Neuronal stem cell (in vitro differentiated cells): ENCODE measurements at regions not wholly inside any gene's neighbourhood (a gene's known extent, or its start where the extent isn't known, plus 50 kb on each side); places are given as distances from the start of the nearest gene placed in this dataset.

Source experiments
- DNase-seq: peaks from one replicate; pipeline ENCODE4 v3.0.0-alpha.2; 2013; ENCODE audit warnings: low spot score
- H2AFZ ChIP-seq: one replicate; pipeline ENCODE4 v1.6.1; 2013; ENCODE audit warnings: mild to moderate bottlenecking, low read length, inconsistent platforms
- H2AK5ac ChIP-seq: 2 replicates; pipeline ENCODE4 v1.6.1; 2013; ENCODE audit warnings: low read depth, mild to moderate bottlenecking, inconsistent platforms, low read length, moderate library complexity, mixed read lengths
- H2BK120ac ChIP-seq: 2 replicates; pipeline ENCODE4 v1.6.1; 2013; ENCODE audit warnings: low read depth, mild to moderate bottlenecking, inconsistent platforms, low read length, moderate library complexity, mixed read lengths
- H2BK12ac ChIP-seq: one replicate; pipeline ENCODE4 v1.6.1; 2013; ENCODE audit warnings: low read length, inconsistent platforms
- H2BK15ac ChIP-seq: 2 replicates; pipeline ENCODE4 v1.6.1; 2013; ENCODE audit warnings: mild to moderate bottlenecking, low read length, inconsistent platforms, mixed read lengths
- H2BK5ac ChIP-seq: one replicate; pipeline ENCODE4 v1.6.1; 2013; ENCODE audit warnings: inconsistent platforms, mild to moderate bottlenecking, low read length, moderate library complexity
- H3K14ac ChIP-seq: one replicate; pipeline ENCODE4 v1.6.1; 2013; ENCODE audit warnings: low read length, inconsistent platforms
- H3K18ac ChIP-seq: 2 replicates; pipeline ENCODE4 v1.6.1; 2013; ENCODE audit warnings: low read length, inconsistent platforms
- H3K23ac ChIP-seq: 2 replicates; pipeline ENCODE4 v1.6.1; 2013; ENCODE audit warnings: low read depth, mild to moderate bottlenecking, mixed read lengths, low read length, inconsistent platforms; ENCODE audit not compliant: poor library complexity
- H3K27ac ChIP-seq: replicated peaks from 3 replicates; pipeline ENCODE4 v1.5.1; 2013; ENCODE audit warnings: low read length, inconsistent platforms
- H3K27me3 ChIP-seq, 3 experiments: 2 replicates each; pipeline ENCODE4 v1.6.1; 2013; ENCODE audit warnings: low read length in 3 of 3, mild to moderate bottlenecking in 2 of 3, inconsistent platforms in 1 of 3, low read depth in 1 of 3, mixed read lengths in 1 of 3, moderate library complexity in 1 of 3; ENCODE audit not compliant: control insufficient read depth in 3 of 3, insufficient read depth in 3 of 3
- H3K36me3 ChIP-seq, 2 donors: replicated peaks in 1 of 2; 2 replicates each; pipeline ENCODE4 v1.6.1; 2013; ENCODE audit warnings: low read length in 2 of 2; ENCODE audit not compliant: control insufficient read depth in 2 of 2, insufficient read depth in 2 of 2
- H3K4ac ChIP-seq: 2 replicates; pipeline ENCODE4 v1.6.1; 2013; ENCODE audit warnings: inconsistent platforms, mild to moderate bottlenecking, low read length, moderate library complexity
- H3K4me1 ChIP-seq, 2 donors: 1 replicate in 1 of 2; 2 replicates in 1 of 2; pipeline ENCODE4 v1.6.1; 2013; ENCODE audit warnings: low read length in 2 of 2, low read depth in 1 of 2; ENCODE audit not compliant: control insufficient read depth in 2 of 2, insufficient read depth in 1 of 2
- H3K4me2 ChIP-seq: one replicate; pipeline ENCODE4 v1.6.1; 2013; ENCODE audit warnings: mild to moderate bottlenecking, low read length, inconsistent platforms; ENCODE audit not compliant: insufficient read depth, poor library complexity, severe bottlenecking
- H3K4me3 ChIP-seq, 2 donors: 2 replicates each; pipeline ENCODE4 v1.5.1; 2013; ENCODE audit warnings: low read length in 2 of 2, mild to moderate bottlenecking in 2 of 2, inconsistent platforms in 1 of 2, moderate library complexity in 1 of 2
- H3K79me1 ChIP-seq: one replicate; pipeline ENCODE4 v1.6.1; 2013; ENCODE audit warnings: low read depth, mild to moderate bottlenecking, inconsistent platforms, low read length, moderate library complexity
- H3K9ac ChIP-seq: one replicate; pipeline ENCODE4 v1.6.1; 2013; ENCODE audit warnings: mild to moderate bottlenecking, low read depth, low read length, inconsistent platforms; ENCODE audit not compliant: poor library complexity
- H3K9me3 ChIP-seq, 2 donors: replicated peaks in 1 of 2; 2 replicates each; pipeline versions ENCODE3 to v1.6.1; 2013; ENCODE audit warnings: low read length in 2 of 2, mild to moderate bottlenecking in 2 of 2, inconsistent platforms in 1 of 2, low read depth in 1 of 2, mixed read lengths in 1 of 2, moderate library complexity in 1 of 2; ENCODE audit not compliant: control insufficient read depth in 2 of 2, insufficient read depth in 1 of 2
- H4K8ac ChIP-seq: one replicate; pipeline ENCODE4 v1.6.1; 2013; ENCODE audit warnings: low read depth, mild to moderate bottlenecking, inconsistent platforms, low read length, moderate library complexity
- H4K91ac ChIP-seq: one replicate; pipeline ENCODE4 v1.6.1; 2013; ENCODE audit warnings: low read length, low read depth, mild to moderate bottlenecking, inconsistent platforms; ENCODE audit not compliant: poor library complexity
- WGBS, 2 donors: extraction: QIAGEN DNeasy Blood & Tissue Kit; methylation state at CpG; one replicate each; pipeline ENCODE4 v1.1.7; 2013; ENCODE audit warnings: missing lambda C conversion rate in 2 of 2, mixed read lengths in 1 of 2; ENCODE audit not compliant: insufficient read length in 2 of 2, insufficient replicate concordance in 1 of 2; ENCODE audit errors: extremely low coverage in 2 of 2; 5-methylcytosine and 5-hydroxymethylcytosine counted together

DNA sequence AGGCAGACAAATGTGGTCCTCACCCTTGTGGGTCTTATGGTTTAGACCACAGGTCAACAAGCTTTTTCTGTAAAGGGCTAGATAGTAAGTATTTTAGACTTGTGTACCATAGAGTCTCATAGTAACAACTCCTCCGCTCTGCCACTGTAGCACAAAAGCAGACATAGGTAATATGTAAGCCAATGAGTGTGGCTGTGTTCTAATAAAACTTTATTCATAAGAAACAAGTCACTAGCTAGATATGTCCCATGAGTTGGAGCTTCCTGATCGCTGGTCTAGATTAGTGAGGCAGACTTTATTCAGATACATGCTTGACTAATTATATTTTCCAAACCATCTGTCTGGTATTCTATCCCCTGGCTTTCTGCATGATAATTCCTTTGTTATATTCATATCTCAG is 196.4 kb upstream of the TSHZ2 start:
- Histone ChIP-seq H2AFZ (no peak overlapping the region), H4K91ac (no peak overlapping the region), H3K18ac (no peak overlapping the region), H2AK5ac (no peak overlapping the region), H3K9me3 (no peaks in the 10 kb centered on the region), H3K9ac (no peak overlapping the region), H2BK12ac (no peak overlapping the region), H3K36me3 (no peaks in the 10 kb centered on the region), H3K4me2 (no peak overlapping the region), H3K79me1 (no peaks in the 10 kb centered on the region), H4K8ac (no peak overlapping the region), H2BK120ac (no peak overlapping the region), H2BK15ac (no peak overlapping the region), H2BK5ac (no peak overlapping the region), H3K23ac (no peak overlapping the region), H3K27ac (no peak overlapping the region), H3K27me3 (no peaks in the 10 kb centered on the region), H3K4me3 (no peak overlapping the region), H3K14ac (no peak overlapping the region), H3K4me1 (no peaks in the 10 kb centered on the region), H3K4ac (no peak overlapping the region)
- DNase-seq, result no peak
- no CpG with 5 or more reads among the region's 2 CpGs for WGBS, 2 donors

- Histone ChIP-seq H3K27ac (no peak overlapping the region), H2AK5ac (no peak overlapping the region), H3K79me1 (no peaks in the 10 kb centered on the region), H2BK12ac (no peak overlapping the region), H2AFZ (no peak overlapping the region), H3K4me2 (no peak overlapping the region), H2BK5ac (no peak overlapping the region), H3K23ac (no peak overlapping the region), H3K36me3 (no peaks in the 10 kb centered on the region), H2BK120ac (no peak overlapping the region), H2BK15ac (no peak overlapping the region), H3K9ac (no peak overlapping the region), H4K8ac (no peak overlapping the region), H3K4me1 (peaks cover 0 to 5% of the 10 kb centered on the region in 2 donors), H4K91ac (no peak overlapping the region), H3K14ac (no peak overlapping the region), H3K9me3 (peaks cover 0 to 3% of the 10 kb centered on the region in 2 donors), H3K27me3 (no peaks in the 10 kb centered on the region), H3K18ac (no peak overlapping the region), H3K4me3 (no peak overlapping the region), H3K4ac (no peak overlapping the region)
- DNase-seq, result no peak
- no CpG with 5 or more reads among the region's 6 CpGs for WGBS, 2 donors
These were observed 203.5 kb upstream of the TSHZ2 start for GRCh38 chr20:52768694-52769093.

DNA sequence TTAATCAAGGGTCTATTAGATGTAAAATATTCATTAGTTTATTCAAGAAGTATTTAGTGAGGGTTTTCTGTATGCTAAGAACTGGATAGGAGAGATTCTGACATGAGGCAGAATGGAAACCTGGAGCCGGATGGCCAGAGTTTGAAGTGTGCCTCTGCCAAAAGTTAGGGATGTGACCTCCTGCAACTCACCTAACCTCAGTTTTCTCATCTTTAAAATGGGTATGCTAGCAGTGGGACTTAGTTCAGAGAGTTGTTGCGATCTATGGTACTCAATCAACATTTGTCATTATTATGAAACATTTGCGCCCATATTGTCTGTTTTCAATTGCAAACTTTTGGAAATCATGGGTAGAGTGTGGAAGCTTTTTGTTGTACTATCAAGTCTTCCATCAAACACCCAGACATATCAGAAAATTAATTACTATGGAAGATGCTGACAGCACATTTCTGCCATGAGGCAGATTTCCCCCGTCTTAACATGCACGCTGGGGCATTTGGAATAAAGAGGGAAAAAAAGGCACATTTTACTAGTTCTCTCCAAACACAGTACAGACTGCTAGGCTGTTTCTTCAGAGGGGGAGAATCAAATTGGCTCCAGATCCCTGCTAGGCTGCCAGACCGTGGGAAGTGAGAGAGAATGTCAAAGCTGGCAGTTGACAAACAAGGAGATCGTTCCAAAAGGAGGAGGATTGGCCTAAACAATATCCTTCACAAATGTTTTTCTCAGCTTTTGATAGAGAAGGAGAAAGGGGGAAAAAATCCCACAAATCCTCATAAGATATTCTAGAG is 205.3 kb upstream of the TSHZ2 start:
- H3K27ac ChIP-seq, result no peak overlapping the region
- DNase-seq, result no peak
- H3K36me3 ChIP-seq, result no peaks in the 10 kb centered on the region
- H2AK5ac ChIP-seq, result no peak overlapping the region
- no peak overlapping the region for H4K91ac ChIP-seq
- no peak overlapping the region for H3K4me2 ChIP-seq
- H2BK5ac ChIP-seq, result no peak overlapping the region
- H2BK12ac ChIP-seq, result no peak overlapping the region
- no peaks in the 10 kb centered on the region for H3K27me3 ChIP-seq
- H3K14ac ChIP-seq, result no peak overlapping the region
- H3K9ac ChIP-seq, result no peak overlapping the region
- H2BK120ac ChIP-seq, result no peak overlapping the region
- H3K23ac ChIP-seq, result no peak overlapping the region
- no peak overlapping the region for H2AFZ ChIP-seq
- no peak overlapping the region for H3K4me3 ChIP-seq
- WGBS, 2 donors, result no CpG with 5 or more reads among the region's 7 CpGs
- H3K4me1 ChIP-seq, result peaks cover 0 to 5% of the 10 kb centered on the region in 2 donors
- H4K8ac ChIP-seq, result no peak overlapping the region
- H3K79me1 ChIP-seq, result no peaks in the 10 kb centered on the region
- no peak overlapping the region for H3K18ac ChIP-seq
- H3K9me3 ChIP-seq, result peaks cover 0 to 3% of the 10 kb centered on the region in 2 donors
- no peak overlapping the region for H2BK15ac ChIP-seq
- H3K4ac ChIP-seq, result no peak overlapping the region

DNA sequence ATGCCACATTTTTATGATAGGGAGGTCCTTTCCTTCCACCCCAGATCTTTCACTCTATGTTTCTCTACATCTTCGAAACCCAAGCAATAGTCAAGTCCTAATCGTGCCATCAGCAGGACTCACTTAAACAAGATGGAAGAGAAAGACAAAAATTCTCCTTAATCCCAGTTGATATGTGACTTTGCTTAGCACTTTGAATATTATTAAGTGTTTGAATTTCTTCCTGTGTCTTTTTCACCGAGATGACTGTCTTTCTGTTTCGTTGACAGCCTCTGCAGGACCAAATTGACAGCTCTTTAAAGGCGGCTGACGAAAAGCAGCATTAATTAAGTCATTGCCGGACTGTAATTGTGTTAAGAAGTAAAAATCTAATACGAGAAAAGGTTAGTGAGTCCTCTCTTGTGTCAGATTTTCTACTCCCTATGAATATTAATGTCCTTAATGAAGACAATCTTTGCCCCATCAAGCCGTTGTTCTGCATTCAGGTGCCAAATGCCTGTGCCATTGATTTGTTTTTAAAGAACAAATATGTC is 208.8 kb upstream of the TSHZ2 start:
- Histone ChIP-seq H3K4me3 (no peak overlapping the region), H3K14ac (no peak overlapping the region), H2AFZ (no peak overlapping the region), H3K79me1 (no peaks in the 10 kb centered on the region), H3K27me3 (no peaks in the 10 kb centered on the region), H2AK5ac (no peak overlapping the region), H3K9ac (no peak overlapping the region), H3K23ac (no peak overlapping the region), H2BK12ac (no peak overlapping the region), H3K18ac (no peak overlapping the region), H3K9me3 (no peaks in the 10 kb centered on the region), H4K91ac (no peak overlapping the region), H3K36me3 (no peaks in the 10 kb centered on the region), H4K8ac (no peak overlapping the region), H3K27ac (no peak overlapping the region), H2BK15ac (no peak overlapping the region), H2BK120ac (no peak overlapping the region), H3K4me1 (peaks cover 0 to 2% of the 10 kb centered on the region in 2 donors), H3K4me2 (no peak overlapping the region), H3K4ac (no peak overlapping the region), H2BK5ac (no peak overlapping the region)
- WGBS, 2 donors, result no CpG with 5 or more reads among the region's 9 CpGs
- DNase-seq, result no peak
